IPS DF 6.9 (cell line): ENCODE measurements at regions not wholly inside any gene's neighbourhood (a gene's known extent, or its start where the extent isn't known, plus 50 kb on each side); places are given as distances from the start of the nearest gene placed in this dataset.

Source experiments
- DNase-seq: peaks from one replicate; pipeline ENCODE4 v3.0.0-alpha.2; 2013; ENCODE audit warnings: low read depth, low spot score
- H3K27ac ChIP-seq: one replicate; pipeline ENCODE4 v1.5.1; 2013; ENCODE audit warnings: low read length, control low read depth
- H3K27me3 ChIP-seq: 2 replicates; pipeline ENCODE4 v1.6.1; 2013; ENCODE audit warnings: mild to moderate bottlenecking, low read length; ENCODE audit not compliant: control insufficient read depth, insufficient read depth
- H3K36me3 ChIP-seq: 2 replicates; pipeline ENCODE4 v1.6.1; 2013; ENCODE audit warnings: low read length; ENCODE audit not compliant: control insufficient read depth, insufficient read depth
- H3K4me1 ChIP-seq: 2 replicates; pipeline ENCODE4 v1.6.1; 2013; ENCODE audit warnings: low read length; ENCODE audit not compliant: control insufficient read depth, insufficient read depth
- H3K4me3 ChIP-seq: 2 replicates; pipeline ENCODE4 v1.5.1; 2013; ENCODE audit warnings: mild to moderate bottlenecking, low read length
- H3K9me3 ChIP-seq: 2 replicates; pipeline ENCODE4 v1.6.1; 2013; ENCODE audit warnings: low read length, inconsistent platforms; ENCODE audit not compliant: control insufficient read depth, insufficient read depth
- WGBS: extraction: QIAGEN DNeasy Blood & Tissue Kit; methylation state at CpG from one replicate; pipeline ENCODE4 v1.1.7; 2013; ENCODE audit warnings: mixed read lengths, missing lambda C conversion rate; ENCODE audit not compliant: insufficient read length, insufficient coverage; 5-methylcytosine and 5-hydroxymethylcytosine counted together

DNA sequence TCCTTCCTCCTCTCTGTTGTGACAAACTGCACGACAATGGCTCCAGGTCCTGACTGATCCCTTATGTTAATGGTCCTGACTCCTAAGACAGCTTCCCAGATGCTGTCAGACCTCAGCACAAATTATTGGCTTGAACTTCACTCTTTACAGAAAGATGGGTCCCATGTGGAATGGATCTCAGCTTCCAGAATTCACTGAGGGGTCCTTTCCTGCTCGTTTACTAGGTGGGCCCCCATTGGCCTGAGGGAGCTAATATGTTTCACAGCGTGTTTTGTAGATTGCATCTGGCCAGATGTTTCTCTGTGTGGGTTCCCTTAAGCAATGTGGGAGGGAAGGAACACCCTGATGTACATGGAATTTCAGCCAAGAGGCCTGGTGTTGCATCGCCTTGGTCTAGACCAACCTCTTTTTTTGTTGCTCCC is 826.6 kb downstream of the MAFB start:
- WGBS: no CpG with 5 or more reads among the region's 4 CpGs
- Histone ChIP-seq H3K27me3 (no peaks in the 10 kb centered on the region; the same call in 1 of the 2 replicates), H3K9me3 (no peaks in the 10 kb centered on the region), H3K27ac (no peak overlapping the region), H3K36me3 (no peaks in the 10 kb centered on the region), H3K4me1 (no peaks in the 10 kb centered on the region), H3K4me3 (no peak overlapping the region)
- DNase-seq: no peak

DNA sequence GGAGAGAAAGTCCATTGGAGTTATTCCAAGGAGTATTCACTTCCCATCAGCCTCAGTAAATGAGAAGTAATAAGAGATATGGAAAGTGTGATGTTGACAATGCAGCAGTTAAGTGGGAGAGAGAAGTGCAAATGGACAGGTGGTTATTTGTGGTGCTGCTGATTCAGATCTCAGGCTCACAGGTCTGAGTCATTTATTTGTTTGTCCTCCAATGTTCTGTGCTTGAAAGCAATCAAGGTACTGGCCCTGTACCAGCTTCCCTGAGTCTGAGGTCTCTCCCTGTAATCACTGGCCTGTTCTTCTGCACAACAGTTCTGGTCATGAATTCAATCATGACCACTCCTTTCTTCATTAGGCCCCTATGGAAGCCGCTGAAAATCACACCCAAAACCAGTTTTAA is 827.7 kb downstream of the MAFB start:
- WGBS: no CpG with 5 or more reads among the region's 1 CpG

GRCh38 chr20:39857835-39858234 is 831.2 kb downstream of the MAFB start:
- no peaks in the 10 kb centered on the region for H3K4me1 ChIP-seq
- no peak overlapping the region for H3K4me3 ChIP-seq
- no peaks in the 10 kb centered on the region; the same call in 1 of the 2 replicates for H3K27me3 ChIP-seq
- H3K36me3 ChIP-seq: no peaks in the 10 kb centered on the region
- H3K9me3 ChIP-seq: no peaks in the 10 kb centered on the region
- no peak for DNase-seq
- no CpG with 5 or more reads among the region's 1 CpG for WGBS
- H3K27ac ChIP-seq: no peak overlapping the region

More for the DNA sequence above, 827.7 kb downstream of the MAFB start:
- Histone ChIP-seq H3K4me1 (no peaks in the 10 kb centered on the region), H3K4me3 (no peak overlapping the region), H3K9me3 (no peaks in the 10 kb centered on the region), H3K27ac (no peak overlapping the region), H3K27me3 (no peaks in the 10 kb centered on the region; the same call in 1 of the 2 replicates), H3K36me3 (no peaks in the 10 kb centered on the region)
- no peak for DNase-seq

DNA sequence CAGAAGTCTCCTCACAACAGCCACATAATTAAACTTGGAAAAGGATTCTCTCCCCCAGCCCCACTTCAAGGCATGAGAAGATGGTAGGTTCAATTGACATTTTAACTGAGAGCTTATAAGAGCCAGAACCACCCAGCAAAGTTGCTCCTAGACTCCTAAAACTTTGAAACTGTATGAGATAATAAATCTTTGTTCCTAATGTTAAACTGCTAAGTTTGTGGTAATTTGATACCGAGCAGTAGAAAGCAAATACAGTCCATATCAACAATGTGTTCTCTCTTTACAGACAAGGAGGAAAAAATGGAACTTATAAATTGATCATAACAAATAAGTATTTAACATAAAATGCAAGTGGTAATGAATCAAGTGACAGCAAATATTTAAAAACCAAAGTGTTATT is 831.8 kb downstream of the MAFB start:
- Histone ChIP-seq H3K36me3 (no peaks in the 10 kb centered on the region), H3K27ac (no peak overlapping the region), H3K9me3 (no peaks in the 10 kb centered on the region), H3K4me1 (no peaks in the 10 kb centered on the region), H3K27me3 (no peaks in the 10 kb centered on the region; the same call in 1 of the 2 replicates), H3K4me3 (no peak overlapping the region)
- no CpG with 5 or more reads among the region's 1 CpG for WGBS
- DNase-seq: no peak

- Histone ChIP-seq H3K36me3 (no peaks in the 10 kb centered on the region), H3K4me1 (no peaks in the 10 kb centered on the region), H3K4me3 (no peak overlapping the region), H3K27ac (no peak overlapping the region), H3K27me3 (no peaks in the 10 kb centered on the region), H3K9me3 (no peaks in the 10 kb centered on the region)
- no CpG with 5 or more reads among the region's 3 CpGs for WGBS
- DNase-seq: no peak
Measured at GRCh38 chr20:39855799-39856198, 833.2 kb downstream of the MAFB start.

DNA sequence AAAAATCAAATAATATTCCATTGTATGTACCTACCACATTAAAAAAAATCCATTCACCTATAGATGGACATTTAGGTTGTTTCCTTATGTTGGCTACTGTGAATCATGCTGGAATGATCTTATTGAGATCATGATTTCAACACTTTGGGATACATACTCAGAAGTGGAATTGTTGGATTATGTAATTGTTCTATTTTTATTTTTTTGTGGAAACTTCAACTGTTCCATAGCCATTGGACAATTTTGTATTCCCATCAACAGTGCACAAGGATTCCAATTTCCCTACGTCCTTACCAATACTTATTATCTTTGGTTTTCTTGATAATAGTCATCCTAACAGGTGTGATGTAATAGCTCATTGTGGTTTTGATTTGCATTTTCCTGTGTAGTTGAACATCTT is 834.0 kb downstream of the MAFB start:
- H3K9me3 ChIP-seq: no peaks in the 10 kb centered on the region
- no CpG with 5 or more reads among the region's 1 CpG for whole genome bisulfite sequencing
- no peaks in the 10 kb centered on the region for H3K4me1 ChIP-seq
- H3K36me3 ChIP-seq: no peaks in the 10 kb centered on the region
- H3K27ac ChIP-seq: no peak overlapping the region
- no peak for DNase-seq
- H3K27me3 ChIP-seq: no peaks in the 10 kb centered on the region
- no peak overlapping the region for H3K4me3 ChIP-seq

DNA sequence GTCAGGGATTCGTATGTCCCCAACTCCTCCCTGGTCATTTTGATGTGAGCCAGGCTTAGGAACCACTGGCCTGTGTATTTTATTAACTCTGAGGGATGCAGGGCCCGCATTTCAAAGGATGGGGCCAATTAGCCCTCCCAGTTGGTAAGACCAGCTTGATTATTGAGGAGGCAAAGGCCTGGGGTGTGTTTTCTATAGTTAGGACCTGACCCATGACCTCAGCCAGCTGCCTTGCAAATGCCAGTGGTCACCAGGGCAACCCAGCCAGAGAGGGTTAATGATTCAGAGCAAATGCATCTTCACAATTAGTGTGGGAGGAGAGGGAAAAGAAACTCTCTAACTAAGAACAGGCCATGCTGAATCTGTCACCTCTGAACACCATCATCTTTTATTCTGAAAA is 835.4 kb downstream of the MAFB start:
- Histone ChIP-seq H3K27me3 (no peaks in the 10 kb centered on the region), H3K9me3 (no peaks in the 10 kb centered on the region), H3K4me1 (no peaks in the 10 kb centered on the region), H3K36me3 (no peaks in the 10 kb centered on the region), H3K27ac (no peak overlapping the region), H3K4me3 (no peak overlapping the region)
- WGBS: no CpG with 5 or more reads among the region's 2 CpGs
- peak; percentile 11 for DNase-seq

DNA sequence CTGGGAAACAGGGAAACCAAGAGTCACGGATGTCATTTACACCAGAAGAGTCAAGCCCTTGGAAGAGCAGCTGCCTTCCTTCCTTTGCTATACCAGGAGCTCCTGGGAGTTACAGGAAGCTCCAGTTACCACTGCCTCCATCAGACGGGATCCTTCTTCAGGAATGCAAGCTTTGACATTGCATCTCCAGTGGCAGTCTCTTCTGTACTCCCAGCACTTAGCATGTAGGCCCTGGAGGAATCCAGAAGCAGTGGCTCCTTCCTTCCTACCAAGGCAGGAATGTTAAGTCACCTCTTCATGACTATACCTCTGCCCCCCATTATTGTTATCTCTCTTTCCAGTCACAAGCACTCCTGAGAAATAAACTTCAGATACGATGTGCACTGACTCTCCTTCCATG is 836.0 kb downstream of the MAFB start:
- Histone ChIP-seq H3K4me3 (no peak overlapping the region), H3K4me1 (no peaks in the 10 kb centered on the region), H3K27ac (no peak overlapping the region), H3K9me3 (no peaks in the 10 kb centered on the region), H3K27me3 (no peaks in the 10 kb centered on the region), H3K36me3 (no peaks in the 10 kb centered on the region)
- no CpG with 5 or more reads among the region's 3 CpGs for WGBS
- no peak for DNase-seq

GRCh38 chr20:39851459-39851858 is 837.6 kb downstream of the MAFB start:
- Histone ChIP-seq H3K27me3 (no peaks in the 10 kb centered on the region), H3K4me3 (no peak overlapping the region), H3K4me1 (no peaks in the 10 kb centered on the region), H3K9me3 (no peaks in the 10 kb centered on the region), H3K27ac (no peak overlapping the region), H3K36me3 (no peaks in the 10 kb centered on the region)
- no peak for DNase-seq
- WGBS: no CpG with 5 or more reads among the region's 3 CpGs

DNA sequence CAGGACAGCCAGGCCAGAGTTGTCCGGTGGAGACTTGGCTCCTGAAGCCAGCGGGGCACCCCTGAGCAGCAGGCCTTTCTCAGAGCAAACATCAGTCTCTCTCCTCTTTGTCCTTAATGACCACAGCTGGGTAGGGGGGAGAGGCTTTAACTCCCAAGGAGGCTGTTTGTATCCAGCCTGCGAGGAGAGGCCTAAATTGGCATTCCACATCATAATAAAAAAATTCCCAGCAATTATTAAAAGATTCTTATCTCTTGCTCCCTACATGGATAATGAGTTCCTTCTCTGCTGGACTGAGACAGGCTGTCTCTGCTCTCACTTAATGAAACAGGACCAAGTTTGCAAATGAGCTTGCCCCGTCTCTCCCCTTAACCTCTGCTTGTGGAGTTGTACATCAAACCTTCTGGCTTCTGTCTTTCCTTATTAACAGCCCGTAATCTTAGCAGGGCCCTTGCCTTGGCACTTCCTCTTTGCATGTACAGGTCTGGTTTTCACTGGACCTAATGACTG is 838.2 kb downstream of the MAFB start:
- WGBS: no CpG with 5 or more reads among the region's 5 CpGs
- Histone ChIP-seq H3K27me3 (no peaks in the 10 kb centered on the region), H3K4me1 (no peaks in the 10 kb centered on the region)

DNA sequence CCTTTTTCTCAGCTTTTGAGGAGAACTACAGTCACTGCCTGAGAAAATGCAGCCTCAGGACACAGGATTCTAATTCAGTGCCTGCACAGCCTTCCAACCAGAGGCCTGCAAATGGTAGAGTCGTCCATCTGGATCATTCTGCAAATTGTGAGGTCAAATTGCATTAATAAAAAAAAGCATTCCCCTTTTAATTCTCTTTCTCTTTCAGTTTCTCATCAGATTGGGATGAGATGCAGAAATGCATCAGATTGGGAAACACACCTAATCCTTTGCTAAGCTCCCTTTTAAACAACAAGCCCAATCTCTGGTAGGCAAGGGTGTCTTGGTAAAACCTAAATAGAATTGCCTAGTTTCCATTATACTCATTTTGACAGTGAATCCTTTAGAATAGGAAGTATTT is 838.8 kb downstream of the MAFB start:
- Histone ChIP-seq H3K4me1 (no peaks in the 10 kb centered on the region), H3K4me3 (no peak overlapping the region), H3K36me3 (no peaks in the 10 kb centered on the region), H3K27me3 (no peaks in the 10 kb centered on the region), H3K27ac (no peak overlapping the region), H3K9me3 (no peaks in the 10 kb centered on the region)
- no CpG with 5 or more reads among the region's 1 CpG for WGBS
- DNase-seq: no peak

More for the DNA sequence above, 838.2 kb downstream of the MAFB start:
- no peak overlapping the region for H3K4me3 ChIP-seq
- H3K9me3 ChIP-seq: no peaks in the 10 kb centered on the region
- DNase-seq: no peak
- H3K27ac ChIP-seq: no peak overlapping the region
- H3K36me3 ChIP-seq: no peaks in the 10 kb centered on the region
